NT2/D1 (cell line): ENCODE measurements at regions not wholly inside any gene's neighbourhood (a gene's known extent, or its start where the extent isn't known, plus 50 kb on each side); places are given as distances from the start of the nearest gene placed in this dataset.

Source experiments
- YY1 ChIP-seq: IDR thresholded peaks from 2 replicates; pipeline ENCODE4 v1.6.1; 2011; ENCODE audit not compliant: insufficient read length, insufficient read depth
- ZNF274 ChIP-seq: IDR thresholded peaks from 2 replicates; pipeline ENCODE4 v1.6.1; 2011; ENCODE audit warnings: mild to moderate bottlenecking, low read depth, low read length

DNA sequence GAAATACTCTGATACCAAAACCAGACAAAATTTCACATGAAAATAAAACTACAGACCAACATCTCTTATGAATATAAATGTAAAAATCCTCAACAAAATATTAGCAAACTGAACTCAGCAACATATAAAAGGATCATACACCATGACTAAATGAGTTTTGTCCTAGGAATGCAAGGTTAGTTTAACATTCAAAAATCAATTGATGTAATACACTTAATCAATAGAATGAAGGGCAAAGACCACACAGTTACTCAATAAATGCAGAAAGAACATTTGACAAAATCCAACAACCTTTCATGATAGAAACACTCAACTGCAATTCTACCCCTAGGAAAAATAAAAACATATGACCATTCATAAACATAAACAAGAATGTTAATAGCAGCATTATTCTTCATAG, 50.2 kb upstream of the DCTD start:
- TF ChIP-seq ZNF274 (no peak), YY1 (no peak)
